ENCODE measurements at regions not wholly inside any gene's neighbourhood (a gene's known extent, or its start where the extent isn't known, plus 50 kb on each side); places are given as distances from the start of the nearest gene placed in this dataset.
"Not testable (repeated sequence)": the region's sequence is repeated elsewhere in the genome, so short reads cannot be mapped to it uniquely, and the experiment has no call there.

GRCh38 chr7:29647020-29647654 lies 83.5 kb downstream of the PRR15 start:
- no peak overlapping the region for H3K9ac ChIP-seq (ENCODE audit: low read length)
- no peak overlapping the region for H2BK120ac ChIP-seq (ENCODE audit: low read depth, low read length)
- H2BK15ac ChIP-seq (replicated peaks; ENCODE audit: low read depth) = no peak overlapping the region
- H3K18ac ChIP-seq (ENCODE audit: low read length) = no peak overlapping the region
- H3K27me3 ChIP-seq (ENCODE audit: insufficient read depth, low read length, poor library complexity) = no peaks in the 10 kb centered on the region
- no peak overlapping the region for H3K27ac ChIP-seq (ENCODE audit: low read depth, low read length)
- no peaks in the 10 kb centered on the region for H3K79me2 ChIP-seq (ENCODE audit: control insufficient read depth, insufficient read depth, low read length)
- no peak overlapping the region for H3K56ac ChIP-seq (ENCODE audit: low read length)
- peak; percentile 77 for DNase-seq
- WGBS (ENCODE audit: extremely low coverage, insufficient coverage, low lambda C conversion rate) = no CpG with 5 or more reads among the region's 4 CpGs
- no peak overlapping the region for H4K5ac ChIP-seq (ENCODE audit: low read length)
- no peak overlapping the region for H3K4ac ChIP-seq (ENCODE audit: low read depth, low read length)
- no peak overlapping the region for H4K8ac ChIP-seq (ENCODE audit: low read depth, low read length)
- H2BK5ac ChIP-seq (ENCODE audit: low read length) = no peak overlapping the region
- no peak overlapping the region for H2AK5ac ChIP-seq (ENCODE audit: low read length)
- no peak overlapping the region for H3K23ac ChIP-seq (ENCODE audit: low read length)
- H3K4me2 ChIP-seq (ENCODE audit: low read length) = no peak overlapping the region
- H3K36me3 ChIP-seq (ENCODE audit: control insufficient read depth, insufficient read depth, low read length) = no peaks in the 10 kb centered on the region
- no peaks in the 10 kb centered on the region for H3K79me1 ChIP-seq (ENCODE audit: low read length)
- no peaks in the 10 kb centered on the region for H3K4me1 ChIP-seq (ENCODE audit: control insufficient read depth, low read depth, low read length)
- H3K4me3 ChIP-seq (ENCODE audit: low read length) = no peak overlapping the region

- no CpG with 5 or more reads among the region's 5 CpGs for WGBS (ENCODE audit: extremely low coverage, insufficient coverage, low lambda C conversion rate)
- not testable (repeated sequence) for H4K5ac ChIP-seq (ENCODE audit: low read length); H3K27me3 ChIP-seq (ENCODE audit: insufficient read depth, low read length, poor library complexity); H3K4me2 ChIP-seq (ENCODE audit: low read length); H3K4ac ChIP-seq (ENCODE audit: low read depth, low read length); H3K18ac ChIP-seq (ENCODE audit: low read length); H3K4me1 ChIP-seq (ENCODE audit: control insufficient read depth, low read depth, low read length); H3K36me3 ChIP-seq (ENCODE audit: control insufficient read depth, insufficient read depth, low read length); DNase-seq; H3K79me1 ChIP-seq (ENCODE audit: low read length); H2BK15ac ChIP-seq (replicated peaks; ENCODE audit: low read depth); H3K79me2 ChIP-seq (ENCODE audit: control insufficient read depth, insufficient read depth, low read length); H3K9ac ChIP-seq (ENCODE audit: low read length); H3K56ac ChIP-seq (ENCODE audit: low read length); H3K27ac ChIP-seq (ENCODE audit: low read depth, low read length); H3K4me3 ChIP-seq (ENCODE audit: low read length); H4K8ac ChIP-seq (ENCODE audit: low read depth, low read length); H2AK5ac ChIP-seq (ENCODE audit: low read length); H2BK5ac ChIP-seq (ENCODE audit: low read length); H3K23ac ChIP-seq (ENCODE audit: low read length); H2BK120ac ChIP-seq (ENCODE audit: low read depth, low read length)
Observed at GRCh38 chr7:29647691-29648210, 84.1 kb downstream of the PRR15 start.

- no peak overlapping the region for H4K8ac ChIP-seq (ENCODE audit: low read depth, low read length)
- peak overlapping the region; percentile 34 for H3K56ac ChIP-seq (ENCODE audit: low read length)
- H3K4me1 ChIP-seq (ENCODE audit: control insufficient read depth, low read depth, low read length) = no peaks in the 10 kb centered on the region
- H3K79me2 ChIP-seq (ENCODE audit: control insufficient read depth, insufficient read depth, low read length) = no peaks in the 10 kb centered on the region
- no peak overlapping the region for H3K9ac ChIP-seq (ENCODE audit: low read length)
- H2BK120ac ChIP-seq (ENCODE audit: low read depth, low read length) = no peak overlapping the region
- H3K27ac ChIP-seq (ENCODE audit: low read depth, low read length) = no peak overlapping the region
- DNase-seq = no peak
- H4K5ac ChIP-seq (ENCODE audit: low read length) = no peak overlapping the region
- no peaks in the 10 kb centered on the region for H3K27me3 ChIP-seq (ENCODE audit: insufficient read depth, low read length, poor library complexity)
- no peak overlapping the region for H2BK15ac ChIP-seq (replicated peaks; ENCODE audit: low read depth)
- no CpG with 5 or more reads among the region's 33 CpGs for WGBS (ENCODE audit: extremely low coverage, insufficient coverage, low lambda C conversion rate)
- H3K4me2 ChIP-seq (ENCODE audit: low read length) = no peak overlapping the region
- no peak overlapping the region for H2BK5ac ChIP-seq (ENCODE audit: low read length)
- no peak overlapping the region for H3K4ac ChIP-seq (ENCODE audit: low read depth, low read length)
- no peak overlapping the region for H3K4me3 ChIP-seq (ENCODE audit: low read length)
- H3K23ac ChIP-seq (ENCODE audit: low read length) = no peak overlapping the region
- no peak overlapping the region for H3K18ac ChIP-seq (ENCODE audit: low read length)
- H3K36me3 ChIP-seq (ENCODE audit: control insufficient read depth, insufficient read depth, low read length) = no peaks in the 10 kb centered on the region
- no peak overlapping the region for H2AK5ac ChIP-seq (ENCODE audit: low read length)
- no peaks in the 10 kb centered on the region for H3K79me1 ChIP-seq (ENCODE audit: low read length)
Observed at GRCh38 chr7:29649028-29649716, 85.5 kb downstream of the PRR15 start.

GRCh38 chr7:29649876-29650275 lies 86.2 kb downstream of the PRR15 start:
- no peaks in the 10 kb centered on the region for H3K36me3 ChIP-seq (ENCODE audit: control insufficient read depth, insufficient read depth, low read length)
- no peak overlapping the region for H2BK5ac ChIP-seq (ENCODE audit: low read length)
- no peak overlapping the region for H3K4me2 ChIP-seq (ENCODE audit: low read length)
- no peak overlapping the region for H3K23ac ChIP-seq (ENCODE audit: low read length)
- no peak overlapping the region for H2BK120ac ChIP-seq (ENCODE audit: low read depth, low read length)
- no peaks in the 10 kb centered on the region for H3K79me2 ChIP-seq (ENCODE audit: control insufficient read depth, insufficient read depth, low read length)
- no peak overlapping the region for H4K8ac ChIP-seq (ENCODE audit: low read depth, low read length)
- no peaks in the 10 kb centered on the region for H3K4me1 ChIP-seq (ENCODE audit: control insufficient read depth, low read depth, low read length)
- H3K18ac ChIP-seq (ENCODE audit: low read length) = no peak overlapping the region
- H3K27me3 ChIP-seq (ENCODE audit: insufficient read depth, low read length, poor library complexity) = no peaks in the 10 kb centered on the region
- H3K9ac ChIP-seq (ENCODE audit: low read length) = no peak overlapping the region
- H3K4me3 ChIP-seq (ENCODE audit: low read length) = no peak overlapping the region
- no CpG with 5 or more reads among the region's 21 CpGs for WGBS (ENCODE audit: extremely low coverage, insufficient coverage, low lambda C conversion rate)
- no peaks in the 10 kb centered on the region for H3K79me1 ChIP-seq (ENCODE audit: low read length)
- H3K27ac ChIP-seq (ENCODE audit: low read depth, low read length) = no peak overlapping the region
- no peak for DNase-seq
- no peak overlapping the region for H3K56ac ChIP-seq (ENCODE audit: low read length)
- H2AK5ac ChIP-seq (ENCODE audit: low read length) = no peak overlapping the region
- H2BK15ac ChIP-seq (replicated peaks; ENCODE audit: low read depth) = no peak overlapping the region
- no peak overlapping the region for H4K5ac ChIP-seq (ENCODE audit: low read length)
- no peak overlapping the region for H3K4ac ChIP-seq (ENCODE audit: low read depth, low read length)

GRCh38 chr7:29651477-29651876 lies 87.8 kb downstream of the PRR15 start:
- Histone ChIP-seq H4K8ac (ENCODE audit: low read depth, low read length) (no peak overlapping the region), H3K79me1 (ENCODE audit: low read length) (no peaks in the 10 kb centered on the region), H3K4me3 (ENCODE audit: low read length) (no peak overlapping the region), H4K5ac (ENCODE audit: low read length) (no peak overlapping the region), H3K9ac (ENCODE audit: low read length) (no peak overlapping the region), H3K4ac (ENCODE audit: low read depth, low read length) (no peak overlapping the region), H3K79me2 (ENCODE audit: control insufficient read depth, insufficient read depth, low read length) (no peaks in the 10 kb centered on the region), H3K23ac (ENCODE audit: low read length) (no peak overlapping the region), H2BK5ac (ENCODE audit: low read length) (no peak overlapping the region), H3K27ac (ENCODE audit: low read depth, low read length) (no peak overlapping the region), H3K56ac (ENCODE audit: low read length) (no peak overlapping the region), H2BK120ac (ENCODE audit: low read depth, low read length) (no peak overlapping the region), H3K36me3 (ENCODE audit: control insufficient read depth, insufficient read depth, low read length) (no peaks in the 10 kb centered on the region), H3K4me1 (ENCODE audit: control insufficient read depth, low read depth, low read length) (no peaks in the 10 kb centered on the region), H3K18ac (ENCODE audit: low read length) (no peak overlapping the region), H3K4me2 (ENCODE audit: low read length) (no peak overlapping the region), H2BK15ac (replicated peaks; ENCODE audit: low read depth) (no peak overlapping the region), H2AK5ac (ENCODE audit: low read length) (no peak overlapping the region), H3K27me3 (ENCODE audit: insufficient read depth, low read length, poor library complexity) (no peaks in the 10 kb centered on the region)
- no peak for DNase-seq
- no CpG with 5 or more reads among the region's 2 CpGs for WGBS (ENCODE audit: extremely low coverage, insufficient coverage, low lambda C conversion rate)

All from mesendoderm (in vitro differentiated cells).